ENCODE measurements at regions not wholly inside any gene's neighbourhood (a gene's known extent, or its start where the extent isn't known, plus 50 kb on each side); places are given as distances from the start of the nearest gene placed in this dataset.

DNA sequence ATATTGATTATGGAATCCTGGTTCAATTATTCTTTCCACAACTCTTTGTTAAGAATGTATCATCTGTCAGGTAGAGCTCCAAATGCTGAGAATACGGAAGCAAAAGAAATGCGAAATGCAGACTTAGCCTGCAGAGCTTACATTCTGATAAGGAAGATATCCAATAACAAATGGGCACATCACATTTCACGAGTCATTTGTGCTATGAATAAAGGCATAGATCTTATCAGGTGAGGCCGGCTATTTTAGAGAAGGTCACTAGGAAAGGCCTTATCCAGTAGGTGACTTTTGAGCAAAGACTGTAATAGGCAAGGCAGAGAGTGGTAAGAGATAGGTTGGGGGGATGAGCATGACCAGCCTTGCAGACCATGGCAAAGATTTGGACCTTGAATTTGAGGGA is 174.3 kb upstream of the SERPINE2 start:
- TF ChIP-seq EZH2 (IDR thresholded peaks at IDR 0.05): no peak
- TF ChIP-seq, protein P1, sequence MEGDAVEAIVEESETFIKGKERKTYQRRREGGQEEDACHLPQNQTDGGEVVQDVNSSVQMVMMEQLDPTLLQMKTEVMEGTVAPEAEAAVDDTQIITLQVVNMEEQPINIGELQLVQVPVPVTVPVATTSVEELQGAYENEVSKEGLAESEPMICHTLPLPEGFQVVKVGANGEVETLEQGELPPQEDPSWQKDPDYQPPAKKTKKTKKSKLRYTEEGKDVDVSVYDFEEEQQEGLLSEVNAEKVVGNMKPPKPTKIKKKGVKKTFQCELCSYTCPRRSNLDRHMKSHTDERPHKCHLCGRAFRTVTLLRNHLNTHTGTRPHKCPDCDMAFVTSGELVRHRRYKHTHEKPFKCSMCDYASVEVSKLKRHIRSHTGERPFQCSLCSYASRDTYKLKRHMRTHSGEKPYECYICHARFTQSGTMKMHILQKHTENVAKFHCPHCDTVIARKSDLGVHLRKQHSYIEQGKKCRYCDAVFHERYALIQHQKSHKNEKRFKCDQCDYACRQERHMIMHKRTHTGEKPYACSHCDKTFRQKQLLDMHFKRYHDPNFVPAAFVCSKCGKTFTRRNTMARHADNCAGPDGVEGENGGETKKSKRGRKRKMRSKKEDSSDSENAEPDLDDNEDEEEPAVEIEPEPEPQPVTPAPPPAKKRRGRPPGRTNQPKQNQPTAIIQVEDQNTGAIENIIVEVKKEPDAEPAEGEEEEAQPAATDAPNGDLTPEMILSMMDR (IDR thresholded peaks at IDR 0.05): no peak
- TF ChIP-seq EZH2phosphoT487 (IDR thresholded peaks at IDR 0.05): no peak
- Histone ChIP-seq H4K20me1 (ENCODE audit: low read depth) (no peaks in the 10 kb centered on the region), H3K4me2 (no peak overlapping the region), H3K27me3 (no peaks in the 10 kb centered on the region), H3K27ac (no peak overlapping the region), H3K9ac (no peak overlapping the region), H3K79me2 (ENCODE audit: low read depth) (no peaks in the 10 kb centered on the region), H3F3A (ENCODE audit: low read depth) (no peaks in the 10 kb centered on the region), H3K9me3 (ENCODE audit: low read depth) (no peaks in the 10 kb centered on the region), H3K4me1 (no peaks in the 10 kb centered on the region), H3K36me3 (no peaks in the 10 kb centered on the region), H2AFZ (replicated peaks) (no peak overlapping the region), H3K4me3 (no peak overlapping the region)
- H3K36me3 Mint-ChIP-seq: no peaks in the 10 kb centered on the region
- H3K27me3 Mint-ChIP-seq (ENCODE audit: insufficient read depth, low read depth): no peaks in the 10 kb centered on the region
- no peak overlapping the region for H3K4me3 Mint-ChIP-seq
- H3K27ac Mint-ChIP-seq: no peak overlapping the region
- no peaks in the 10 kb centered on the region for H3K9me3 Mint-ChIP-seq
- DNase-seq (ENCODE audit: low spot score): no peak
- H3K4me1 Mint-ChIP-seq: peaks cover 9% of the 10 kb centered on the region

DNA sequence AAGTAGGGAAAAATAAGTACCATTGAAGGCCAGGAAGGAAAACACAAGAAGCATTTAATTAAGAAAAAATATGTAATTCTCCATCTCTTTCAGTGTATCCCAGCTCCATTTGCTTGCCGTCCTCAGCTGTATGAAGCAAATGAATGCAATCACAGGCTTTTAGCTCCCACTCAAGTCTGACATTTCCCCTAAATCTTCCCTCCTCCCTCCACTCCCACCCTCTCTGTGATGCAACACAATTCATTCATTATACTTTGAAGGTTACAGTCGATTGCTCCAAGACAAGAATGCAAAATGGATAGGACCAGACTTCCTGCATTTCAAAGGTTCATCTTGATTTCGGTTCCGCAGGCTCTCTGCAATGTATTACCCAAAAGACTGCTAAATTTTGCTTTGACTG is 172.7 kb upstream of the SERPINE2 start:
- Histone ChIP-seq H4K20me1 (ENCODE audit: low read depth) (no peaks in the 10 kb centered on the region), H3K4me2 (no peak overlapping the region), H3K36me3 (no peaks in the 10 kb centered on the region), H3F3A (ENCODE audit: low read depth) (no peaks in the 10 kb centered on the region), H3K79me2 (ENCODE audit: low read depth) (no peaks in the 10 kb centered on the region), H3K27me3 (no peaks in the 10 kb centered on the region), H3K27ac (no peak overlapping the region), H2AFZ (replicated peaks) (no peak overlapping the region), H3K4me1 (no peaks in the 10 kb centered on the region), H3K9me3 (ENCODE audit: low read depth) (no peaks in the 10 kb centered on the region), H3K9ac (no peak overlapping the region), H3K4me3 (no peak overlapping the region)
- Mint-ChIP-seq H3K4me1 (peaks cover 9% of the 10 kb centered on the region), H3K27ac (no peak overlapping the region), H3K4me3 (no peak overlapping the region), H3K9me3 (no peaks in the 10 kb centered on the region), H3K27me3 (ENCODE audit: insufficient read depth, low read depth) (no peaks in the 10 kb centered on the region), H3K36me3 (no peaks in the 10 kb centered on the region)
- TF ChIP-seq EZH2 (IDR thresholded peaks at IDR 0.05) (no peak), EZH2phosphoT487 (IDR thresholded peaks at IDR 0.05) (no peak)
- TF ChIP-seq, protein P1 (IDR thresholded peaks at IDR 0.05): no peak
- no peak for DNase-seq (ENCODE audit: low spot score)

DNA sequence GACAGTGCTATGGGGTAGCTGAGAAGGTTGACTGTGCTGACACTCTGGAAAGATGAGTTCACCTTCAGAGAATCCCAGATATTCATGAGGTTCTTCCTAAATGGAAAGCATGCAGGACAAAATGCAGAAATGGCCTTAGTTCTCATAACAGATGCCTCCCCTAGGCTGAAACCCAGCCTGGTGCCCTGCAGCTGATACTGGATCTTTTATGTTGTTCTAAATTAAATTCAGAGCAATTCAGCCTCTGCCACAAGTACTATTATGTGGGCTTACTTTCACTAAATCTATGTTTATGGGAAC is 172.0 kb upstream of the SERPINE2 start:
- no peak overlapping the region for H3K27ac ChIP-seq
- H3K4me1 Mint-ChIP-seq: peaks cover 9% of the 10 kb centered on the region
- no peaks in the 10 kb centered on the region for H3K27me3 ChIP-seq

More for the DNA sequence above, 172.0 kb upstream of the SERPINE2 start:
- no peak overlapping the region for H2AFZ ChIP-seq (replicated peaks)
- no peak overlapping the region for H3K4me3 Mint-ChIP-seq
- H3K27ac Mint-ChIP-seq: no peak overlapping the region
- no peaks in the 10 kb centered on the region for H4K20me1 ChIP-seq (ENCODE audit: low read depth)
- TF ChIP-seq EZH2 (IDR thresholded peaks at IDR 0.05) (no peak), EZH2phosphoT487 (IDR thresholded peaks at IDR 0.05) (no peak)
- TF ChIP-seq, protein P1 (IDR thresholded peaks at IDR 0.05): no peak
- no peak overlapping the region for H3K9ac ChIP-seq
- H3K4me3 ChIP-seq: no peak overlapping the region
- no peaks in the 10 kb centered on the region for H3K4me1 ChIP-seq
- H3K4me2 ChIP-seq: no peak overlapping the region
- no peaks in the 10 kb centered on the region for H3F3A ChIP-seq (ENCODE audit: low read depth)
- no peaks in the 10 kb centered on the region for H3K9me3 ChIP-seq (ENCODE audit: low read depth)
- DNase-seq (ENCODE audit: low spot score): no peak
- H3K27me3 Mint-ChIP-seq (ENCODE audit: insufficient read depth, low read depth): no peaks in the 10 kb centered on the region
- H3K79me2 ChIP-seq (ENCODE audit: low read depth): no peaks in the 10 kb centered on the region
- no peaks in the 10 kb centered on the region for H3K36me3 ChIP-seq
- no peaks in the 10 kb centered on the region for H3K36me3 Mint-ChIP-seq
- H3K9me3 Mint-ChIP-seq: no peaks in the 10 kb centered on the region
